GM18858 (cell line): ENCODE measurements at regions not wholly inside any gene's neighbourhood (a gene's known extent, or its start where the extent isn't known, plus 50 kb on each side); places are given as distances from the start of the nearest gene placed in this dataset.
"Not testable (repeated sequence)": the region's sequence is repeated elsewhere in the genome, so short reads cannot be mapped to it uniquely, and the experiment has no call there.

ENCODE experiments used
- ATAC-seq: cut with Tn5 transposase; IDR thresholded peaks from one replicate; pipeline ENCODE4 v1.9.1; 2021; ENCODE audit not compliant: unreplicated experiment

DNA sequence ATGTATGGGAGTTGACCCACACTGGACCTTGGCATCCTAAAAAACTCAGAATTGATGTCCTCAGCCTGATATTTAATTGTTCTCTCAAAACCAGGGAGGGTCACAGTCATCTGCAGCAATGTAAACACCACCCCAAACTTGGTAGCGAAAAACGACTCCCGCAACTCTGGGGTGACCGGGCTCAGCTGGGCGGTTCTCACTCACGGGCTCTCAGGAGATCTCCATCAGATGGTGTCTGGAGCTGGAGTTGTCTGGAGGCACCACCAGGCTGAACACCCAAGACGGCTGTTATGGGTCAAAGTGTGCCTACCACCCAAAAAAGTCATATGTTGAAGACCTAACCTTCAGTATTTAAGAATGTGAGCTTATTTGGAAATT lies 50.9 kb upstream of the NXT1 start:
- ATAC-seq = no peak

DNA sequence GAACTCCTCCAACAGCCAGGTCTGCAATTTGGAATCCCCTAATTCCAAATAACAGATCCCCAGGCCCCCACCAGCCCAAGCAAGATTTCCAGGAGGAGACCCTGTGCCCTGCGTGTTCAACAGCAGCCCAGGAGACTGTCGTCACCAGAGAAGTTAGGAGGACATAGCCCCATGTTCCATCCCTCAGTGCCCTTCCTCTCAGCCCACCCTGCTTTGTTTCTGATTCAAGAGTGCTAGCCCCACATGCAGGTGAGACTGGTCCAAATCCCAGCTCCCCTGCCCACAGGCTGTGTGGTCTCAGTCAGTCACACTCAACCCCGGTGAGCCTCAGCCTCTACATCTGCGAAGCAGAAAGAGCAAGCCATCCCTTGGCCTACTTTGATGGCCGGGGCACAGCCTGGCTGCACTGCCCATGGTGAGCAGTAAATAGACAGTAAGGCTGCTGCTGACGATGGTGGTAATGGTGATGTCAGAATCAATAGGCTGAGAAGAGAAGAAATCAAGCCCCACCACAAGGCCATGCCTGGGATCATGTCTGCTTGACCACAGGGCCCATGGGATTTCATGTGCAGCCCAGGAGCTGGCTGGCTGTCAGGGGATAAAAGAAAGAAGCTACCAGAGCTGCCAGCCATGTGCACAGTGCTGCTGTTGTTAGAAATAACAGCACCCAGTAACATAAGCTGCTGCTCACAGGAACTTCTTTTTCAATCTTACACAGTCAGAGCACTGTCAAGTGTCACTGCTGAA lies 51.5 kb upstream of the NXT1 start:
- no peak for ATAC-seq

- ATAC-seq = no peak
Observed at GRCh38 chr20:23298155-23298554, 52.4 kb upstream of the NXT1 start.

- no peak for ATAC-seq
Observed at GRCh38 chr20:23296841-23297701, 53.5 kb upstream of the NXT1 start.

- no peak for ATAC-seq
Observed at GRCh38 chr20:23295934-23296333, 54.7 kb upstream of the NXT1 start.

DNA sequence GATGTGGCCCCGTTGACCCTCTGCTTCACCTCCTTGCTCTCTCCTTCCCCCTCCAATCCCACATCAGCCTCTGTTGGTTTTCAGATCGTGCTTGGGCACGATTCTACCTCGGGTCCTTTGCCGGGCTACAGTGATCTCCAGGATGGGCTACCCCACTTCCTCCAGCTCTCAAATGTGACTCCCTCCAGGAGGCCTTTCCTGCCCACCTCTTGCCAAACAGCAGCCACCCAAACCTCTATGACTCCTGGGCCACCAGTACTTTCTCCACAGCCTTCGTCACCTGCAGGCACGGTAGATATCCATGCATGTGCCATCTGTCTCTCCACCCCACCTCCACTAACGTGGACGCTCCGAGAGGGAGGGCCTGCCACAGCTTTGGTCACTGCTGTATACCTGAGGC lies 55.9 kb upstream of the NXT1 start:
- no peak for ATAC-seq

GRCh38 chr20:23294166-23294565 lies 56.4 kb upstream of the NXT1 start:
- ATAC-seq = no peak

DNA sequence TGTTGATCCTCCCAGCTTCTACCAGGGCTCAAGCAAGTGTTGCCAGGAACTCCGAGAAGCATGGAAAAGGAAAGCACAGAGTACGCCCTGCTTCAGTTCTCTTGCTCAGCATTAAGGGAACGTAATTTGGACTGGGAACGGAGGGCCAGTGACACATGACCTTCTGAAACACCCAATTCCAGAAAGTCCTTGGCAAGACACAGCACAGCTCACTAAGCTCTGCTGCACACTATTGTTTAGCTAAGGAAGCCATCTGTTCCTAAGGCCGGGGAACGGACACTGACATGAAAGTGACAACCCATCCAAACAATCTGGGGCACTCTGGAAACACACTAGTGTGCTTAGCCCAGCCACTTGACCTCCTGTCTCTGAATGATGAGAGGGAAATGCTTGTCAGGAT lies 56.9 kb upstream of the NXT1 start:
- no peak for ATAC-seq

DNA sequence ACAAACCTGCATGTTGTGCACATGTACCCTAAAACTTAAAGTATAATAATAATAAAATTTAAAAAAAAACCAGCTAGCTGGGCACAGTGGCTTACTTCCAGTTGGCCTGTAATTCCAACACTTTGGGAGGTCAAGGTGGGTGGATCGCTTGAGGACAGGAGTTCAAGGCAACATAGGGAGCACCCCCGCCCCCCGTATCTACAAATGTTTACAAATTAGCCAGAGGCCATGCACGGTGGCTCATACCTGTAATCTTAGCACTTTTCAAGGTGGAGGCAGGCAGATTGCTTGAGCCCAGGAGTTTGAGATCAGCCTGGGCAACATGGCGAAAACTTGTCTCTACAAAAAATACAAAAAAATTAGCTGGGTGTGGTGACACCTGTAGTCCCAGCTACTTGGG lies 58.3 kb upstream of the NXT1 start:
- not testable (repeated sequence) for ATAC-seq

DNA sequence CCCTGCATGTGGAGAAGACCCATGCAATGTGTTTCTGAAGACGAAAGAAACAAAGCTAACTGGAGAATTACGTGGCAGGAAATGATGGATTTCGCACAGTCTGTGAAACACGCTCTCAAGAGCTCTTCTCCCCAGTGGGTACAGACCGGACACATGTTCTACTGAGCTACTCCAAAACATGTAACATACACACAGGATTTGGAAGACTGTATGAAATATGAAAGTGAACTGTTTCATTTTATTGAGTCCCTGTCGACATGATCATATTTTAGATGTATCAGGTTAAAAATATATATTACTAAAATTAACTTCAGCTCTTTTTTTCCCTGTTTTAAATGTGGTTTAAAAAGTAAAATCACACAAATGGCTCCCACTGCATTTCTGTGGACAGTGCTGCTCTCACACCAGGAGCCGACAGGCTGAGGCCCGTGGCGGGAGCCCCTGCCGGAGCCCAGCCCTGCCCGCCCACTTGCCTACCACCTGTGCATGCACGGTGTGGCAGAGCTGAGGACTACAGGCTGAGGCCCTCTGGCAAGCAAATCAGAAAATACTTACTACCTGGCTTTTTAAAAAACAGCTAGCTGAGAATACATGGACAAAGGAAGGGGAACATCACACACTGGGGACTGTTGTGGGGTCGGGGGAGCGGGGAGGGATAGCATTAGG lies 58.9 kb upstream of the NXT1 start:
- ATAC-seq = no peak

DNA sequence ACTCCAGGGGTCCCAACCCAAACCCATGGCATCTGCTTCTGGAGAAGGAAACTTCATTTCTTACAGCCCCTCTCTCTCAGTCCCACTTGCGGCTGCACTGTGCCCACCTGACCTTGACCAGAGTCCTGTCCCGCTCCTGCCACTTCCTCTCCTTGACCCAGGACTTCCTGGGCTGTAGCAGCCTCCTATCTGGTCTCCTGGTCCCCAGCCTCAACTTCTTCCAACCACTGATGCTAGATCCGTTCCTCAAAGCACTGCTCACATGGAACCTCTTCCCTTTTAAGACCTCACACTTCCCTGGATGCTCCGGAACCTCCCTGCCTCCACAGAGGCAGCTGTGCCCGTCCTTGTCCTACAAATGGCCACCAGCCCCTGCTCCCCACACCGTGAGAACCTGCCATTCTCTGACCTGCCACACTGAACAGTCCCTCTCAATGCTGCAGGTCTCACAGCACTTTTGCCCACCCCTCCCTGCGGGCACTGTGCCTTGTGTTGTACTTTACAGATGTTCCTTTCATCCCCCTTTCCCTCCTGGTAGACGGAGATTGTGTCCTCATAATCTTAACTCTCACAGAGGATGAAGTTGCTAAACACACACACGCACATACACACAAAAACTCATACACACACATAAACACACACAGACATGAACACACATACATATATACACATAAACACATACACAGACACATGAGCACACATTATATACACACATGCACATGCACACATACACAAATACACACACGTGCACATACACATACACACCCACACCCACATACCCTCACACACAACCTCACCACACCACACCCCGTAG lies 59.6 kb upstream of the NXT1 start:
- ATAC-seq = no peak

- ATAC-seq = no peak
Observed at GRCh38 chr20:23289724-23290395, 60.7 kb upstream of the NXT1 start.

DNA sequence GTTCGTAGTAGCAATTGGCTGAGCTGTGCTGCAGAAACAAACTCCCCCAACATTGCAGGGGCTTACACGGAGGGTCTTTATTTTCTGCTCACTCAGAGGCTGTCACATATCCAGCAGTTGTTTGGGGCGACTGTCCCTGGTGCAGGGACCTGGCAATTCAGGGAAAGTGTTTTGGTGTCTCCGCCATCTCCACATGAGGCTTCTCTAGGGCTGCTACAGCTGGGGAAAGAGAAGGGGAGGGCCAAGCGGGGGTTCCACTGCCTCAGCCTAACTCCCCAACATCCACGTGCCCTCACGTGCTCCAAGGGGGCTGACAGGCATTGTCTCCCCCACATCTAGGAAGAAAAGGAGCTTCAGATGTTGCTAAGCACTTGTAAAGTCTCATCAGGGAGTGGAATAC lies 61.3 kb upstream of the NXT1 start:
- ATAC-seq = no peak

DNA sequence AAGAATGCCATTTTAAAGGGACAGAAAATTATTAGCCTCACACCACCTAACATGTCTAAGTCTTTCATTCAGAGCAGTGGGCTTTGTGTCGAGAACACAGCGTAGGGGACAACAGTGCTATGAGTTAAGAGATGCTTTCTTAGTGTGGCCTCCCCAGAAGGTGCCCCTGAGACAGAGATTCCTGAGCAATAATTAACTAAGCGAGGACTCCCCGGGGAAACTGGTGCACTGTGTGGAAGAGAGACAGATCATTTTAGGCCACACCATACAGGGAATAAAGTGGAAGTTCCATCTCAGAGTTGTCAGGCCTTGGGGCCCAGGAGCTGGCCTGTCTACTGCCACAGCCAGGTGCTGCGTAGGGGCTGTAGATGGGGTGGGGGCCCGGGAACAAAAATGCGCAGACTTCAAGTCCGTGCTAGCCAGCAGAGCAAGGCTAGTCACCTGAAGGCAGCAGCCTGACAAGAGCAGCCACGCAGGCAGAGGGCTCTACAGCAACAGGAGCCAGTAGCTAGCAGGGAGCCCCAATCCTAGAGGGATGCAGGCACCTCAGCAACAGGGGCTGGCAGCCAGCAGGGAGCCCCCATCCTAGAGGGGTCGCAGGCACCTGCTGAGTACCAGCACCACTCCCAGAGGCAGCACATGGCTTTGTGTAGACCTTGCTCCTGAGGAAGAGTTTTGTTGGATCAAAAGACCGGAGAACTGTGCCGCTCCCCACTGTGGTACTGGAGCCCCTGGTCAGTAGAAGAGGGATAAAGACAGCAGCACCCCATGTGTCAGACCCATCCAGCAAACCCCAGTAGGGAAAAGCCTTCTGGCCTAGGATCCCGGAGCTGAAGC lies 63.0 kb upstream of the NXT1 start:
- no peak for ATAC-seq

- ATAC-seq = no peak
Observed at GRCh38 chr20:23286346-23286745, 64.2 kb upstream of the NXT1 start.

DNA sequence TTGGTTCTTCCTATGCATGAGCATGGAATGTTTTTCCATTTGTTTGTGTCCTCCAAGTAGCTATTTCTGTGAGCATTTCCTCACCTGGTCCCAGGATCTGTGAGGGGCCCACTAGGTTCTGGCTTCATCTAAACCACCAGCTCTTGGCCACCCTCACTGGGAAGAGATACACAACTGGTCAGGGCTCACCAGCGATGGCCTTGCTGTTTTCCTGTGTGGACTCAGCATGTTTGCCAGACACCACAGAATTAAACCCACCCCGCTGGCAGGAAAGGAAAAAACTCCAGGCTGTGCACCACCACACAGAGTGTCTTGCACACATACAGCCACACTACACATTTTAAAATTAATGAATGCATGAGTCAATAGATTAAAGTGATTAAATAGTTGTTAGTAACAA lies 65.1 kb upstream of the NXT1 start:
- no peak for ATAC-seq

GRCh38 chr20:23284009-23284408 lies 66.6 kb upstream of the NXT1 start:
- no peak for ATAC-seq

DNA sequence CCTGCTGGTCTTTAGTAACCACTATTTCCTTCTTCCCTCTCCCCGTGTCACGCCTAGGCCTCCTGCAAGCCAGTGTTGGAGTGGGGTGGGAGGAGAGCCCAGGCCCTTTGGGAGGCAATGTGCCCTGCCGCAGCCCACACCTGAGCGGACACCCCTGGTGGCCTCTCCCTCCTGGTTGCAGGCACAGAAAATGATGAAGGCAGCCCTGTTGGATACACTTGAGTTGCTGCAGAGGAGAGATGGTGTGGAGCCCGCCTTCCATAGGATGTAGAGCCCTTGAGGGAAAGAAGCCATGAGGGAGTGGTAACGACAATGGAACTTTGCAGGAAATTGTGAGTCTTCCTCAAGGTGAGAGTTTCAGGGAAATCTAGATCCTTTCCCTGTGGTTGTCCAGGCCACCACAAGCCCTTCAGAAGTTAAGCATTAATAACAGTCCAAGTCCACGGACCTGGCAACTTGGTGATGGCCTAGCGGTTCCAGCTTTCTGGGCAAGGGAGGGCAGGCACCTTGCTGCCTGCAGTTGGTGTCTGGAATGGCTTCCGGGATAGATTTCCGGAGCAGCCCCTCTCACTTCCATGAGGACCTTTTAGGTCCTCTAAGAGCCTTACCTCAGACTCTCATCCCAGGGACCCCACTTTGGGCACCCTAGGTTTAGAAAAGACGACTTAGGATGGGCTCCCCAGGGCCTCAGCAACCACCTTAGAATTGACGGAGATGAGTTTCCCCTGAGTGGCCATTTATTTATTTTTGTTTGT lies 67.3 kb upstream of the NXT1 start:
- ATAC-seq = no peak

DNA sequence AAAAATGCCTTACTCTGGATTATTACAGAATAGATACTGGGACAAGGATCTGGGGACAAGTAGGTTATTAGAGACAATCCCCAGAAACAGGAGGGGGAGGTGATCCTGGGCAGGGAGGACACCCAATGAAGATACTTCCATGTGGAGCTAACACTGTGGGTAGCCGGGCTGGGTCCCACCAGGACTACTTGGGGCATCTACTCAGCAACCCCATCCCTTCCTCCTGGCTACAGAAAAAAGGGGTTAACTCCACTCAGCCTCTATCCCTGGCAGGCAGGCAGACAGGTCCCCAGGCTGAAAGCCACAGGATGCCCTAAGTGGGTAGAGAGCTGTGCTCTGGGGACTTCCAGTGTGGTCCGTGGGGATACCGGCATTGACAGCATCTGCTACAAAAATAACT lies 68.0 kb upstream of the NXT1 start:
- ATAC-seq = no peak
